Subcutaneous abdominal adipose tissue (tissue), 5 donors: ENCODE measurements at regions not wholly inside any gene's neighbourhood (a gene's known extent, or its start where the extent isn't known, plus 50 kb on each side); places are given as distances from the start of the nearest gene placed in this dataset.
"Not testable (repeated sequence)": the region's sequence is repeated elsewhere in the genome, so short reads cannot be mapped to it uniquely, and the experiment has no call there.

ENCODE experiments used
- H3K27ac ChIP-seq: one replicate; pipeline ENCODE4 v1.7.0; 2013; ENCODE audit warnings: low read depth, mild to moderate bottlenecking, inconsistent platforms, low read length, moderate library complexity
- H3K27me3 ChIP-seq, 5 donors: one replicate each; pipeline ENCODE4 v1.7.0; 2013; ENCODE audit warnings: low read length in 5 of 5, inconsistent platforms in 1 of 5; ENCODE audit not compliant: control insufficient read depth in 5 of 5, insufficient read depth in 4 of 5
- H3K36me3 ChIP-seq, 5 donors: one replicate each; pipeline ENCODE4 v1.7.0; 2013; ENCODE audit warnings: low read length in 5 of 5; ENCODE audit not compliant: control insufficient read depth in 5 of 5, insufficient read depth in 5 of 5
- H3K4me1 ChIP-seq, 5 donors: one replicate each; pipeline ENCODE4 v1.7.0; 2013; ENCODE audit warnings: low read length in 5 of 5, mild to moderate bottlenecking in 3 of 5, moderate library complexity in 1 of 5; ENCODE audit not compliant: control insufficient read depth in 5 of 5, insufficient read depth in 5 of 5
- H3K4me3 ChIP-seq, 5 donors: one replicate each; pipeline ENCODE4 v1.7.0; 2013; ENCODE audit warnings: low read length in 5 of 5, low read depth in 1 of 5
- H3K9ac ChIP-seq, 5 donors: one replicate each; pipeline ENCODE4 v1.7.0; 2013; ENCODE audit warnings: low read length in 5 of 5, mild to moderate bottlenecking in 4 of 5, moderate library complexity in 3 of 5
- H3K9me3 ChIP-seq, 5 donors: one replicate each; pipeline ENCODE4 v1.7.0; 2013; ENCODE audit warnings: low read length in 5 of 5; ENCODE audit not compliant: control insufficient read depth in 5 of 5
- donor health status: healthy.
- donor health status: healthy.
- donor health status: healthy.
- donor health status: healthy.
- donor health status: healthy.

- not testable (repeated sequence) for H3K27ac ChIP-seq, H3K9me3 ChIP-seq, H3K36me3 ChIP-seq, H3K9ac ChIP-seq, H3K4me3 ChIP-seq, H3K27me3 ChIP-seq
- H3K4me1 ChIP-seq = peaks cover 0 to 47% (median 34%) of the 10 kb centered on the region in 5 donors
Observed at GRCh38 chr16:29130131-29130711, 145.4 kb downstream of the LAT start.

GRCh38 chr16:29129458-29130038 lies 144.7 kb downstream of the LAT start:
- H3K27me3 ChIP-seq, H3K9me3 ChIP-seq, H3K9ac ChIP-seq, H3K27ac ChIP-seq, H3K36me3 ChIP-seq, H3K4me3 ChIP-seq: not testable (repeated sequence)
- H3K4me1 ChIP-seq = peaks cover 0 to 51% (median 34%) of the 10 kb centered on the region in 5 donors

- H3K27ac ChIP-seq, H3K9ac ChIP-seq: not testable (repeated sequence)
- H3K4me1 ChIP-seq = peaks cover 0 to 51% (median 34%) of the 10 kb centered on the region in 5 donors
Observed at GRCh38 chr16:29128732-29129457, 144.0 kb downstream of the LAT start.

GRCh38 chr16:29127806-29128420 lies 143.1 kb downstream of the LAT start:
- H3K27ac ChIP-seq, H3K9me3 ChIP-seq, H3K9ac ChIP-seq, H3K36me3 ChIP-seq, H3K27me3 ChIP-seq, H3K4me3 ChIP-seq: not testable (repeated sequence)
- peaks cover 0 to 51% (median 34%) of the 10 kb centered on the region in 5 donors for H3K4me1 ChIP-seq

More at GRCh38 chr16:29128732-29129457, 144.0 kb downstream of the LAT start:
- H3K36me3 ChIP-seq, H3K4me3 ChIP-seq, H3K27me3 ChIP-seq, H3K9me3 ChIP-seq: not testable (repeated sequence)

GRCh38 chr16:29126616-29127015 lies 141.8 kb downstream of the LAT start:
- Histone ChIP-seq H3K27ac (no peak overlapping the region), H3K36me3 (no peaks in the 10 kb centered on the region)

GRCh38 chr16:29126057-29126494 lies 141.2 kb downstream of the LAT start:
- peaks cover 0 to 4% (median 0%) of the 10 kb centered on the region in 5 donors for H3K36me3 ChIP-seq
- H3K4me3 ChIP-seq = no peak overlapping the region
- H3K9ac ChIP-seq = no peak overlapping the region
- no peaks in the 10 kb centered on the region for H3K27me3 ChIP-seq
- H3K9me3 ChIP-seq = no peaks in the 10 kb centered on the region
- peaks cover 0 to 42% (median 27%) of the 10 kb centered on the region in 5 donors for H3K4me1 ChIP-seq
- H3K27ac ChIP-seq = no peak overlapping the region

More at GRCh38 chr16:29126616-29127015, 141.8 kb downstream of the LAT start:
- Histone ChIP-seq H3K9ac (no peak overlapping the region), H3K27me3 (no peaks in the 10 kb centered on the region), H3K9me3 (no peaks in the 10 kb centered on the region), H3K4me3 (no peak overlapping the region), H3K4me1 (peaks cover 0 to 47% (median 33%) of the 10 kb centered on the region in 5 donors)

- H3K36me3 ChIP-seq = peaks cover 0 to 4% (median 0%) of the 10 kb centered on the region in 5 donors
- no peak overlapping the region for H3K27ac ChIP-seq
Observed at GRCh38 chr16:29124828-29125227, 140.0 kb downstream of the LAT start.

GRCh38 chr16:29124162-29124561 lies 139.3 kb downstream of the LAT start:
- not testable (repeated sequence) for H3K9ac ChIP-seq, H3K27me3 ChIP-seq, H3K36me3 ChIP-seq, H3K4me3 ChIP-seq, H3K27ac ChIP-seq, H3K9me3 ChIP-seq
- H3K4me1 ChIP-seq = peaks cover 0 to 25% (median 13%) of the 10 kb centered on the region in 5 donors

More at GRCh38 chr16:29124828-29125227, 140.0 kb downstream of the LAT start:
- Histone ChIP-seq H3K27me3 (no peaks in the 10 kb centered on the region), H3K4me3 (no peak overlapping the region), H3K9me3 (no peaks in the 10 kb centered on the region), H3K4me1 (peaks cover 0 to 31% (median 19%) of the 10 kb centered on the region in 5 donors), H3K9ac (no peak overlapping the region)

- not testable (repeated sequence) for H3K9ac ChIP-seq, H3K4me1 ChIP-seq, H3K9me3 ChIP-seq, H3K4me3 ChIP-seq, H3K27ac ChIP-seq, H3K36me3 ChIP-seq, H3K27me3 ChIP-seq
Observed at GRCh38 chr16:29120680-29121079, 135.8 kb downstream of the LAT start.
